SK-N-SH (cell line): ENCODE measurements at regions not wholly inside any gene's neighbourhood (a gene's known extent, or its start where the extent isn't known, plus 50 kb on each side); places are given as distances from the start of the nearest gene placed in this dataset.

ENCODE experiments used
- EP300 ChIP-seq, 2 experiments: IDR thresholded peaks; 2 replicates each; pipeline versions ENCODE4 v1.4.0 to v1.6.1; 2012; ENCODE audit warnings: borderline replicate concordance in 1 of 2, low read depth in 1 of 2, low read length in 1 of 2
- POLR2AphosphoS5 ChIP-seq: IDR thresholded peaks from 2 replicates; pipeline ENCODE4 v1.6.1; 2012; ENCODE audit warnings: low read depth, low read length
- RCOR1 ChIP-seq: fragments of 150-350 bp; IDR thresholded peaks from 2 replicates; pipeline ENCODE4 v1.6.1; 2017; ENCODE audit warnings: antibody characterized with exemption, low read length
- SIN3A ChIP-seq: IDR thresholded peaks from 2 replicates; pipeline ENCODE4 v1.6.1; 2012; ENCODE audit warnings: low read depth, mild to moderate bottlenecking, low read length, moderate library complexity, borderline replicate concordance
- SMC3 ChIP-seq: IDR thresholded peaks from 2 replicates; pipeline ENCODE4 v1.6.1; 2012; ENCODE audit warnings: low read depth, low read length, improper control_type of control experiment
- TCF12 ChIP-seq: IDR thresholded peaks from 2 replicates; pipeline ENCODE4 v1.4.0; 2012
- ZBTB33 ChIP-seq: IDR thresholded peaks from 2 replicates; pipeline ENCODE4 v1.4.0; 2012; ENCODE audit warnings: low read depth, borderline replicate concordance
- TF ChIP-seq, protein P1 (sequence below): fragments of 200-600 bp; sonication (generic); IDR thresholded peaks from 2 replicates; pipeline ENCODE4 v1.6.1; 2017; ENCODE audit warnings: antibody characterized with exemption, mild to moderate bottlenecking, moderate library complexity
- TF ChIP-seq, protein P2 (sequence below): fragments of 150-350 bp; IDR thresholded peaks from 2 replicates; pipeline ENCODE4 v1.6.1; 2017; ENCODE audit warnings: antibody characterized with exemption, low read length, low read depth, borderline replicate concordance
- TF ChIP-seq, protein P3 (sequence below): IDR thresholded peaks from 2 replicates; pipeline ENCODE4 v1.4.0; 2012; ENCODE audit warnings: low read depth, borderline replicate concordance

DNA sequence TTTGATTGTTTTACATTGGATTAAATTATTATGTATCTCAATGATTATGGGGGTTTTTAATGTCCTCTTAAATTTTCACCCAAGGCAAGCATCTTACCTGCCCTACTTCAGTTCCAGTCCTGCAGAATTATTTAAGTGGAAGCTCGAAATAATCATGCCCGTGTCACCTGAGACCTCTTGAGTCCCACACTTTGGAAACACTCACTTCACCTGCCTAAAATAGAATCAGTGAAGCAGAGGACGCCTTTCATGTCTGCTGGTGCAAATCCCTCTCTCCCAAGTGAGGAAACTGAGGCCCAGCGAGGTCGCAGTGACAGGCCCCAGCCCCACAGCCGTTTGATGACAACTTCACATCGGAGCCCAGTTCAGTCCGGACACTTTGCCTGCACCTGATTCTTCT lies 284.6 kb downstream of the C16orf95 start:
- TF ChIP-seq, protein P1, sequence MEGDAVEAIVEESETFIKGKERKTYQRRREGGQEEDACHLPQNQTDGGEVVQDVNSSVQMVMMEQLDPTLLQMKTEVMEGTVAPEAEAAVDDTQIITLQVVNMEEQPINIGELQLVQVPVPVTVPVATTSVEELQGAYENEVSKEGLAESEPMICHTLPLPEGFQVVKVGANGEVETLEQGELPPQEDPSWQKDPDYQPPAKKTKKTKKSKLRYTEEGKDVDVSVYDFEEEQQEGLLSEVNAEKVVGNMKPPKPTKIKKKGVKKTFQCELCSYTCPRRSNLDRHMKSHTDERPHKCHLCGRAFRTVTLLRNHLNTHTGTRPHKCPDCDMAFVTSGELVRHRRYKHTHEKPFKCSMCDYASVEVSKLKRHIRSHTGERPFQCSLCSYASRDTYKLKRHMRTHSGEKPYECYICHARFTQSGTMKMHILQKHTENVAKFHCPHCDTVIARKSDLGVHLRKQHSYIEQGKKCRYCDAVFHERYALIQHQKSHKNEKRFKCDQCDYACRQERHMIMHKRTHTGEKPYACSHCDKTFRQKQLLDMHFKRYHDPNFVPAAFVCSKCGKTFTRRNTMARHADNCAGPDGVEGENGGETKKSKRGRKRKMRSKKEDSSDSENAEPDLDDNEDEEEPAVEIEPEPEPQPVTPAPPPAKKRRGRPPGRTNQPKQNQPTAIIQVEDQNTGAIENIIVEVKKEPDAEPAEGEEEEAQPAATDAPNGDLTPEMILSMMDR = no peak
- TF ChIP-seq ZBTB33 (no peak), EP300 (IDR thresholded peaks at IDR 0.05; ENCODE audit: borderline replicate concordance in 1 of 2, low read depth in 1 of 2, low read length in 1 of 2) (no peak), SIN3A (no peak), RCOR1 (no peak), TCF12 (no peak), SMC3 (no peak), POLR2AphosphoS5 (no peak)
- TF ChIP-seq, protein P2, sequence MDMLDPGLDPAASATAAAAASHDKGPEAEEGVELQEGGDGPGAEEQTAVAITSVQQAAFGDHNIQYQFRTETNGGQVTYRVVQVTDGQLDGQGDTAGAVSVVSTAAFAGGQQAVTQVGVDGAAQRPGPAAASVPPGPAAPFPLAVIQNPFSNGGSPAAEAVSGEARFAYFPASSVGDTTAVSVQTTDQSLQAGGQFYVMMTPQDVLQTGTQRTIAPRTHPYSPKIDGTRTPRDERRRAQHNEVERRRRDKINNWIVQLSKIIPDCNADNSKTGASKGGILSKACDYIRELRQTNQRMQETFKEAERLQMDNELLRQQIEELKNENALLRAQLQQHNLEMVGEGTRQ = no peak
- TF ChIP-seq, protein P3, sequence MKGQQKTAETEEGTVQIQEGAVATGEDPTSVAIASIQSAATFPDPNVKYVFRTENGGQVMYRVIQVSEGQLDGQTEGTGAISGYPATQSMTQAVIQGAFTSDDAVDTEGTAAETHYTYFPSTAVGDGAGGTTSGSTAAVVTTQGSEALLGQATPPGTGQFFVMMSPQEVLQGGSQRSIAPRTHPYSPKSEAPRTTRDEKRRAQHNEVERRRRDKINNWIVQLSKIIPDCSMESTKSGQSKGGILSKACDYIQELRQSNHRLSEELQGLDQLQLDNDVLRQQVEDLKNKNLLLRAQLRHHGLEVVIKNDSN = no peak
